MM.1S (cell line): ENCODE measurements at regions not wholly inside any gene's neighbourhood (a gene's known extent, or its start where the extent isn't known, plus 50 kb on each side); places are given as distances from the start of the nearest gene placed in this dataset.

Source experiments
- CTCF ChIP-seq: fragments of 300-600 bp; sonication (generic); IDR thresholded peaks from 2 replicates; pipeline ENCODE4 v1.5.1; 2016; ENCODE audit warnings: antibody characterized with exemption, low read length, mixed read lengths
- EZH2 ChIP-seq: fragments of 300-600 bp; sonication (generic); optimal IDR thresholded peaks from 2 replicates; pipeline ENCODE3; 2017; ENCODE audit warnings: low read depth, mild to moderate bottlenecking, antibody characterized with exemption, low read length, mixed read lengths
- EZH2phosphoT487 ChIP-seq: fragments of 300-600 bp; sonication (generic); IDR thresholded peaks from 2 replicates; pipeline ENCODE4 v1.6.1; 2018; ENCODE audit warnings: antibody characterized with exemption, low read length

DNA sequence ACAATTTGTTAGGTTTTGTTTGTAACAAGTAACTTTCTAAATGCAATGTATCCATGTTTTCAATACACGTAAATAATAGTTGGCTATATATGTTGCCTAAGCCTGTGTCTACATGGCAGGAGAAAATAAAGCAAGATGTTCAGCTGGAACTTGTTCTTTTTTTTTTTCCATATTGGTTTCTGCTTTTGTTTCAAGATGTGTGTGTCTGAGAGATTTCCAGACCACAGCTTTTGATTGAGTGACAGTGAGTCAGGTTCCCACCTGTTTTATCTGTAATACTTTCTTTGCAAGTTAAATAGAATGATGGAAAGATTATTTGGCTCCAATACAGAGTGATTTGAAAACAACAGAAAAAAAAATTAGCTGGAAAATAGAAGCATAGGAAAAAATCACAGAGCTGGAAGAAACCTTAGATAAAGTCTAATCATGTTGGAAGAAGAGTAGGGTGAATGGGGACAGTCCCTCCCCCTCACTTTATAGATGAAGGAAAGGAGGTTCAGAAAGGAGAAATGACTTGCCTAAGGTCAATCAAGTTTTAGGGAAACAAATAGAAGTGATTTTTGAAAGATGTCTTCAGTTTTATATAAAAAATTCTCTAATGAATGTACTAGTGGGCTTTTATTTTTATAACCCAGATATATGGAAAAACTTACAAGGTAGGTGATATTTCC is 150.9 kb upstream of the STMND1 start:
- no peak for TF ChIP-seq EZH2
- TF ChIP-seq CTCF: no peak
- no peak for TF ChIP-seq EZH2phosphoT487
